ENCODE measurements at regions not wholly inside any gene's neighbourhood (a gene's known extent, or its start where the extent isn't known, plus 50 kb on each side); places are given as distances from the start of the nearest gene placed in this dataset.

DNA sequence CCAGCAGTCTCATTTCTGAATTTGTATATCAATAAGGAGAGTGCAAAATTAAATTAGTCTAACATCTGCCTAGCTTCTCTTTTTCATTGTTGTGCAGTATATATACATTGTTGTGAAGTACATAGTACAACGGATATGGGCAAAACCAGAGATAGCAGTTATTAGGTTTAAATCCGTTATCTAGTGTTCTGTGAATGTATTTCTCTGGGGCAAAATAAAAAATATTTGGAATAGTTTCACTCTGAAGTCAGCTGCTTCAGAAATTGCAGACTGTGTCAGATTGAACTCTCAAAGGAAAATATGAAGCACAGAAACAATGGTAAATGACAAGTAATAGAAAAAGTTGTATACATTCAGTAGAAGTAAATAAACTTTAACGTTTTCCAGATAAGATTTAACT is 836.5 kb upstream of the CXADR start:
- TF ChIP-seq ZFX (IDR thresholded peaks at IDR 0.05) (no peak), CTCF (conservative IDR thresholded peaks at IDR 0.05) (no peak)
- H3K27ac ChIP-seq: no peak overlapping the region

DNA sequence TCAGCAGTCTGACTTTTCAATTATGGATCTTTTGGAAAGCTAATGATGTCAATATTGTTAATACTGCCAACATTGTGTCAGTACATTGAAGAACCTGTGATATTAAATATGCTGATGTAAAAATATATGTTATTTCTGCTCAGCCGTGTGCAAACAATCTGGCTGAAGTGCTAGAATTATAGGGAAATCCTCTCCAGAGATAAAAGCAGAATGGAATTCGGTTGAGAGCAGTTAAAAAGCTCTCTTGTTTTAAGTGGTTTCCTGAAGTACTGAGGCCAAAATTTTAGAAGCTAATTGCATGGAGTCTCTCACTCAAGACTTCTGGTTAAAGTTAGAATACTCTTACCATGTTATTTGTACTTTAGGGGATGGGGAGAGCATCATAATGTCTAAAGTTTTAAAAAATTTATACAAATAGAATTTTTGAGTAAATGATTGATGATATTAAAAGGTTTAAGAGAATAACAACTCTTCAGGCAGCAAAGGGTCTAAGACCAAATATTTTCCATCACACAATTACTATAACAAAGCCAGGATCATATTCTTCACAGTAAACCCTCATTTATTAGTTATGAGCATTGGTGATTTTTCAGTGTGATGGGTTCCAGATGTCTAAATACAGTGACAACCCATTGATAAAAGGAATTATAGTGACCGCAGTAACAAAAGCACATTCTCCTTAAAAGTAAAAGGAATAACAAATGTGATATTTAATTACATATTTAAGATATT is 834.2 kb upstream of the CXADR start:
- no peak overlapping the region for H3K27ac ChIP-seq
- TF ChIP-seq CTCF (conservative IDR thresholded peaks at IDR 0.05): no peak
- TF ChIP-seq ZFX (IDR thresholded peaks at IDR 0.05): no peak

- no peak for TF ChIP-seq CTCF (conservative IDR thresholded peaks at IDR 0.05)
- TF ChIP-seq ZFX (IDR thresholded peaks at IDR 0.05): no peak
These were observed 817.8 kb upstream of the CXADR start for GRCh38 chr21:16695074-16695473.

DNA sequence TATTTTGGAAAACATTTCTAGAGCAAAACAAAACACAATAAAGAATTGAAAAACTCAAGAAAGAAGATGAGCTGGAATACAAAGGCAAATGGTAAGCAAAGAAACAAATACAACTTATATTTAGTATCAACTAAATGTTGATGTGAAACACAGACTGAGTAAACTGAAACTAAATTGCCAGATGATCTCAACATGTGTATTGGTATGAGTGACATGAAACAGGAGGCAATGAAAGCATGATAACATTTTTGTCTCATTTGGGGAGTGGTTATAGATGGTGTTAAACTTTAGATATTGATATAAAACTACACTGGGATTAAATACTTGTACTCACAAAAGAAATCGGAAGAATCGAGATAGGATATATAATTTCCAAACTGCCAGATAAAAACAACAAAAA is 805.6 kb upstream of the CXADR start:
- no peak for TF ChIP-seq ZFX (IDR thresholded peaks at IDR 0.05)
- TF ChIP-seq CTCF (conservative IDR thresholded peaks at IDR 0.05): no peak
- no peak overlapping the region for H3K27ac ChIP-seq

More at GRCh38 chr21:16695074-16695473, 817.8 kb upstream of the CXADR start:
- H3K27ac ChIP-seq: no peak overlapping the region

DNA sequence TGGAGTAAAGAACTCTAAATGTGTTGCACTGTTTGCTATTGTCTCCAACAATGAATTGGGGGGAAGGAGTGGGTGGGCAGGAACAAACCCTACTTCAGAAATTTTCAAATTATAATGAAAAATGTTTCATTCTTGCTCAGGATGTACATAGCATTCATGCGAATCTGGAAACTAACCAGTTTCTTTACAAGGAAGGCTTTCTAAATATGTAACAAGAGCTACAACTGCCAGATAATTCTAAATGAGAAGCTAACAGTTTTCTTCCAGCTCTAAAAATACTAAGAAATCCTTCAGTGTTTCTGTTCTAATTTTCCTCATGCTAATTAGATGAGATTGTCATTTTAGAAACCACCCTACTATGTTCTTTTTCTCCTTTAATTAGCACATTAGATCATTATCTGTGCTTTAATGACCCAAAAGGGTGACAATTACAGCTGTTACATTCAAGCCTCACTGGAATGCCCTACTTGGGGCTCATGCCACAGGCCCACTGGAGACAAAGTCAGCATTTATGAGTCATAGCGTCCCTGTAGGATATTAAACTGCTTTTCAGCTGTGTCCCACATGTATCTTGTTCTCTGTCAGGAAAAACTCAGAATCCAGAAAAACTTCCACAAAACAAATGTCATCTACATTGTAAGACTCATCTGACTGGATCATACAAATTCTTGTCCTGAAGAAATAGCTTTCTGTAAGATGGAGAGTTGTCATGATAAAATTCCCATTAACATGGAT is 804.6 kb upstream of the CXADR start:
- no peak overlapping the region for H3K27ac ChIP-seq
- TF ChIP-seq ZFX (IDR thresholded peaks at IDR 0.05) (no peak), CTCF (conservative IDR thresholded peaks at IDR 0.05) (no peak)

- no peak overlapping the region for H3K27ac ChIP-seq
- TF ChIP-seq CTCF (conservative IDR thresholded peaks at IDR 0.05): no peak
- no peak for TF ChIP-seq ZFX (IDR thresholded peaks at IDR 0.05)
These were observed 802.8 kb upstream of the CXADR start for GRCh38 chr21:16709866-16710550.

DNA sequence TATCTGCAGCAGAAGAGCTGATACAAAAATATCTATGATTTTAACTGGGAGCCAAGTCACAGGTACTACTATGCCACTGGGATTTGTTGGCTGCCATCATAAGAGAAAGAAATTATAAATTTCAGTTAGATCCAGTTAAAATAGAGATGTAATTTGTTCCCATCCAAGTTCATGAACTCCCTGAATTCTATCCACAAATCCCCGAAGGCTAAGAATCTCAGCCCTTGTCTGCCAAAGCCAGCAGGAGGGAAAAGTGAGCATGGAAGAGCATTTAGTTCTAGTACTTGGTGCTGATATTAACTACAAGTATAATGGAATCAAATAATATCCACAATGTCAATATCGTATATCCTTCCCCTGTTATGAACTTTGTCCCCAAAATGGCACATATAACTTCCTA is 801.1 kb upstream of the CXADR start:
- no peak overlapping the region for H3K27ac ChIP-seq
- TF ChIP-seq ZFX (IDR thresholded peaks at IDR 0.05): no peak
- no peak for TF ChIP-seq CTCF (conservative IDR thresholded peaks at IDR 0.05)

All from C4-2B (cell line).